HG02623 (cell line): ENCODE measurements at regions not wholly inside any gene's neighbourhood (a gene's known extent, or its start where the extent isn't known, plus 50 kb on each side); places are given as distances from the start of the nearest gene placed in this dataset.

Experiments
- ATAC-seq: cut with Tn5 transposase; IDR thresholded peaks from one replicate; pipeline ENCODE4 v1.9.1; 2021; ENCODE audit warnings: moderate library complexity; ENCODE audit not compliant: unreplicated experiment

DNA sequence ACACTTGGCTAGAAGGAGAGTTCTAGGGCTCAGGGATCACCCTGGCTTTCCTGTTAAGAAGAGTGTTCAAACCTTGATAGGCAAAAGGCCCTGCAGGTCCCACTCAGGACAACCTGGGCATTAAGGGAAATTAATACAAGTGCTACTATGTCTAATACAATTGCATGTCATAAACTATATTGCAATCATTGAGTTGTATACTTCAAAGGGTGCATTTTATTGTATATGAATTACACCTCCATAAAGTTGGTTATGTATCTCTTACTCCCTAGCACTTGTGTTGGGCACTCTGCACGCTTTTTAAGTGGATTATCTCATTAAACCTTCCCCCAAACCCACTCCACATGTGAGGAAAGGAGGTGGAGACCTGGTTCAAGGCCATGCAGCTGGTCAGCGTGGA, 172.1 kb upstream of the GLI2 start:
- no peak for ATAC-seq

DNA sequence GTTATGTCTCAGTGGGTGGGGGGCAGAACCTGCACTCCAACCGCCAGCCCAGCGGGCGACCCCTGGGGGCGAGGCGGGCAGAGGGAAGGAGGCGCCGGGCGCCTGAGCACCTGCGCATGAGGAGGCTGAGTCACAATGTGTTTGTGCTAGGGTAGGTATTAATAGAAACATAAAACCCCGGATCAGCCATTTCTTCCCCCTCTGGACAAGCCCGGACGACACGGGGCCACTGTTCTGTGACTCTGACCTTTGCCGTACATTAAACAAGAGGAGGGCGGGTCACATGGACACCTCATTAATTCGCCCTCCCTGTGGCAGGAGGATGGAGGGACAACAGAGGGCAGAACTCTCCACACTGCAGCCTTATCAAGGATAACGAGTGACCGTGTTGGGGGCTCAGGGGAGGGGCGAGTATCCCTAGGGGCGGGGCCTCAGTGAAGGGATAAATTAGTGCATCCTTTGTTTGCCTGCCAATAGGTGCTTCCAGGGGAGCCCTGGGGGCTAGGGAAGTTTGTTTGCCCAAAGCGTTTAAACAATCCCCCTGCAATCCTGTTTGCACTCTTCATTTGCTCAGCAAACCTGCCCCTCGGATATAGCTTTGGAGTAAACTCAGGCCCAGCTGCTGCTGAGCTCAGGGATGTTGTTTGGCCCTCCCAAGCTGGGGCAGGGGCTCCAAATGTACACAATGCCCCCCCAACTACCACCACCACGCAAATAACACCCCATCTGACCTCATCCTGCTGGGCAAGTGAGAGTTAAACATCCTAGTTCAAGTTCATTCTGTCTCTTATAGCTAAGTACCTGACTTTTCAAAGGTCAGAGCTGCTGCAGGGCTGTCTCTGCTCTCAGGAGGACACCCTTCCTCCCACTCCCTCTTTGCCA, 171.2 kb upstream of the GLI2 start:
- no peak for ATAC-seq

DNA sequence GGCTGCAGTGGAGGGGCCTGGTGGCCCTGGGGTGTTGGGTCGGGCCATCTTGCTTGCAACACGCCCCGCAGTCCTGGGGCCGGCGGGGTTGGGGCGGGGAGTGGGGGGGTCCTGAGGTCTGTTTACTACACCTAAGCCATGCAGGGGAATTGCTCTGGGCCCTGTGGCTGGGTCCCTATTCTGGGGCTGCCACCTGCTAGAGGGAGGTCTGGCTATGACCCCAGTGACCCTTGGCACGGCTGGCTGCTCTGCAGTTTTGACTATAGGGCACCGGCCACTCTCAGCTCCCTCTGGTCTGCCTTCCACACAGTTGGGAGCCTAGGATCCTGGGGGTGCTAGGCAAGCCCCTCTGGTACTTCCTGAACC, 170.6 kb upstream of the GLI2 start:
- no peak for ATAC-seq

DNA sequence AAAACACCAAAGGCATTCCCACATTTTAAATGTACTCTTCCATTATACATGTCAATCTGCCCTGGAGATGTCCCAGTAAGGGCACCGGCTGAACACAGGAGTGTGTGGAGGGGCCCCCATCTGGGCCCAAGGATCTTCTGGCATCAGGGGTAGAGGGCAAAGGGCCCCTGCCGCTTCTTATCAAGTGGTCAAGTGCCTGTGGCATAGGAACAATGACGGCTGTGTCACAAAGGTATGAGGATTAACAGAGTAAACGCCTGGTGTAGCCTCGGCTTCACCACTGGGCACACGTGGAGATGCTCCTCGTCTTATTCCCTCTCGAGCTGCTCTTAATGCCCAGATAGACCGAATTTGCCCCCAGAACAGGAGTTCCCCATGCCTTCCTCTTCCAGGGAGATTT, 169.7 kb upstream of the GLI2 start:
- ATAC-seq, result no peak

DNA sequence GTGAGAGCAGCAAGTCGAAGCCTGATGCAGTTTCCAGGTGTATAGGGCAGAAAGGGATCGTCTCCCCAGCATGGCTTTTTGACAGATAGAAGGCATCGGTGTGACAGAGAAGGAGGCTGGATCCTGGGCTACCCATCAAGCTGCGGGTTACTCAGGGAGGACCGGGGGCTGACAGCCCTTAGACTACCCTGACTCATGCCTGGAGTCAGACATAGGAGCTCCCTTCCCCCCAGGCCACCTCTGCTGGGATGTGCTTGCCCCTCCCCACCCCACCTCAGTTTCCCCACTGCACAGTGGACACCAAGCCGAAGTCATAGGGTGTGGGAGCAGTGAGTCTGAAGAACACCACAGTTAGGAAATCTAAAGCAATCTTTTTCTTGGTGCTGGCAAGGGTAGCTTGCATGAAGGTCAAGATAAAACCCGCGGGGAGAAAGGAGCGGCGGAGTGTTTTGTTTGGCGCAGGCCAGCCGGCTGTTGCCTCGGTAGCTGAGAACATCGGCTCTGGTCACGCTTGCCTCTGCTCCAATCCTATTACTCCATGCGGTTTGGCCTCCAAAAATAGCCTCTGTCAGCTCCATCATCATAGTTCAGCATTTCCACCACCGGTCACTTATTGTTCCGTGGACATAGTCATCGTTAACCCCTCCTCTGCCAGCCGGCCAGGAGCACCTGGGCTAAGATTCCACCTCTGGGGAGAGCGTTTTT, 169.2 kb upstream of the GLI2 start:
- ATAC-seq, result no peak

DNA sequence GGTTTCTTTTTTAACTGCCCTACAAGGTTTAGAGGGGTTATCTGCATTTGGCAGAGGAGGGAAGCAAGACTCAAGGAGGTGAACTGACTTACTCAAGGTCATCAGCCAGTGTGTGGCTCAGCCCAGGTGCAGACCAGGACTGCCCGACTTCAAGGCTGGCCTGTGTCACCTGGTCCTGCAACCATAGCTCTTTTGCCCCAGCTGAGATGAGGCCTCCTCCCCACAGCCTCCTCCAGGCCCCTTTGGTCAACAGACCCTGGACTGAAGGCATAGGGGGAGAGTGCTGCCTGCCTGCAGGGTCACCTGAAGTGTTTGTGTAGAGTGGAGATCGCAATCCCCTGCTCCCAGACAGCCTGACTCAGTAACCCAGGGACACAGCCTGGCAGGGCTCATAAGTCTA, 168.5 kb upstream of the GLI2 start:
- no peak for ATAC-seq

DNA sequence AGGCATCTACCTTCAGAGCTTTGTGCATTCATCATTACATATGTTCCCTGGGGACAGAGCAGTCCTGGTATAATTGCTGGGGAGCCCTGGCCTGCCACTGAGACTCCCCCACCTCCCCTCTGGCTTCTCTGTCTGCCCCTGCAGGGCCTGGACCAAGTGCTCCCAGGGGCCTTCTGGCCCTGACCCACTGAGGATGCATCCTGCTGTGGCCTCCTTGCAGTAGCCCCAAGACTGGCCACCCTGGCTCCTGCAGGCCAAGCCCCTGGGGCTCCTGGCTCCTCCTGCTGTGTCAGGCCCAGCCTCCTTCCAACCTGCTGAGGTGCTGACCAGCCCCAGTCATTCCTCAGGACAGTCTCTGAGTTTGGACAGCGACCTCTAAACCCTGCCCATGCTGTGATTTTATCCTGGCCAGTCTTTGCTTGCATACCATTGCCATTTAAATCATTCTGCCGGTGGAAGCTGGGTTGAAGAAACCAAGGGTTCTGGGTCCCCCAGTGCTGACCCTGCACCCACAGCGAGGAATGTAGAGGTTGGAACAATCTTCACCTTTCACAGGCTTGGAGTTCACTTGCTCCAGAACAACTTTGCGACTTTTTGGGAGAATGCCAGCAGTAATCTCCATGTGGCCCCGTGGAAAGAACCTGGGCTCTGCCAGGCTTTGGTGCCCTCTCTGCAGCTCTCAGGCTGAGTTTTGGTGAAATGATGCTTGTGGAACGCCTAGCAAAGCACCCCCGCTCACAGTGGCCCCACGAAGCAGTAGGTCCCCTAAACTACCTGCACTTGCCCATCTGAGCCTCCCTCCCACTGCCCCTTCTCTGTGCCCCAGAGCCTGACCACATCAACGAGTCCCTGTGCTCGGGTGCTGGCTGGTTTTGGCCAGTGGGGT, 167.3 kb upstream of the GLI2 start:
- no peak for ATAC-seq

DNA sequence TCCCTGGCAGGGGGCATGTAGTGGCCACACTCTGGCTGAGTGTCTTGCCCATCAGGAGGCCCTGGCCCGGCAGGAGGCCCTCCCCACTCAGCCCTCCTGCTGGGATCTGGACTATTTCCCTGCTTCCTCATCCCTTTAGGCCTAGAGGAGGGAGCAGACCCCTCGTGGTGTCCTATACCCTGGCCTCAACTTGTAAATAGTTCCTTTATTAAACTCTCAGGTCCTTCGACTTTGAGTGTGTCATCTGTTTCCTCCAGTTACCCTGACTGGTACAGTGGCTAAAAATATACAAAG, 166.7 kb upstream of the GLI2 start:
- ATAC-seq, result no peak

DNA sequence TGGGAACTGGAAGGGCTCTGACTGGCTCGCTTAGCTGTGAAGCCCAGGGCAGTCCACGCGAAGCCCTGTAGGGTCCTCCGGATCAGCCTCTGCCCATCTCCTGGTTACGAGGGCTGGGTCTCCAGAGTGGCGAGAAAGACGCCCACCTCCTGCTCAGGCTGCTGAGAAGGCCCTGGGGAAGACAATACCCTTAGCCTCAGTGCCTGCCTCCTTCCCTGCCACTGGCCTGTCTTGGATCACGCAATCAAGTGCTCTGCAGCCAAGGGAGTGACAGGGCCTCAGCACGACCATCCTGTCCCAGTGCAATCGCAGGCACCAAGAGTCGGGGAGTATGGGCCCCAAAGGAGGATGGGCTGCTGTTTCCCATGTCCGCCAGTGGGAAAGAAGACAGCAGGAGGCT, 165.7 kb upstream of the GLI2 start:
- no peak for ATAC-seq

DNA sequence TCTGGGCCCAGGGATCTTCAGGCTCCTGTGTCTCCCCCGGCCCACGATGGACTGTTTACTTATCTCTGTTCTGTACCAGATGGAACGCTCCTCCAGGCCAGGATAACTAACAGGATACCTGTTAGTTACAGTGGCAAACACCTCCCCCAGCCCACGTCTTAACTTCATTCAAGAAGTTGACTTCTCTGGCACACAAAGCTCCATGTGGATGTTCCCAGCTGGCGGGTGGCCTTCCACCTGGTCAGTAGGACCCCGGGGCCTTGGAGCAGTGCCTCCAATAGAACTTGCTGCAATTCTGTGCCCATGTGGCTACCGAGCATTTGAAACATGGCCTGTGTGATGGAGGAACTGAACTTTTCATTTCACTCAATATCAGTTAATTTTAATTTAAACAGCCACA, 165.1 kb upstream of the GLI2 start:
- no peak for ATAC-seq

DNA sequence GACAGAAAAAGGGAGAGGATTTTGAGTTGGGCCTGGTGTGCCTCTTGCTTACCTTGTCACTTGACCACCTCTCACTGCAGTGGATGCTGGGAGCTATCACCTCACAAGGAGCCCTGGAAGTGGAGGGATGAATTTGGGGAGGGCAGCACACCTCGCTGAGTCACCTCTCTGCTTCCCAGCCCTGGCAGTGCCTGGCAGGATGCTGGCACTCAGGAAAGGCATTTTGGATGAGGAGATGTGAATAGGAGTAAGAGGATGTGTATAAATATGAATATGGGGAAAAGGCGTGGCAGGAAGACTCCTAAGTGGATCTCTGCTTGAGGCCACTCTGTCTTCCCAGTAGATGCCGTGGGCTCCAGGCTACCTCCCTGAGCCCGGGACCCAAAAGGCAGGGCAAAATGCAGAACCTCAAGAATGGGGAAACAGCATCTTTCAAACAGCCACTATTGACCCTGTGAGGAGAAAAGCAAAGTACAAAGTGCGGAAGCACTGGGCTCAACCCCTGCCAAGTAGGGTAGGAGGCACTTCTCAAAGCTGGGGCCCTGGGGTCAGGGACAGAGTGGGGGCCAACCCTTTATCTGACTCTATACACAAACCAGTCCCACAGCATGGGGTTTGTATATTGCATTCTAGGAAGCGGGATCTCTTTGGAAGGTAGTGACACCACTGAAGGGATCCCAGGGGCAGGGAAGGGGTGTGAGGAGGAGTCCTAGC, 164.5 kb upstream of the GLI2 start:
- ATAC-seq, result no peak

DNA sequence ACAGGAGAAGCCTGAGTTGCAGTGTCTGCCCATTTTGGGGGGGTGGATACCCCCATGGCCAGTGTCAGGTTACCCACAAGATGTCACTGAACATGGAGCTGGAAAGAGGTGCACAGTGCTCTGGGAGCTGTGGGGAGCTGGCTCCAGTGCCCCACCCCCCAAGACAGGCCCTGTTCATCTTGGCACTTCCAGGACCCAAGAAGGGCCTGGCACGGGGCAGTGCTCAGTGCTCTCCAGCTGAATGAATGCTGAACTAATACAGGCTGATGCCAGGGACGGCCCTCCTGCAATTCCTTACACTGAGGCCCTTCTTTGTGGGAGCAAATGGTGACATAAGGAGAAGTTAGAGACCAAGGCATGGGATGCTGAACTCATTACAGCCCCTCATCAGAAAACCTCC, 163.4 kb upstream of the GLI2 start:
- no peak for ATAC-seq

DNA sequence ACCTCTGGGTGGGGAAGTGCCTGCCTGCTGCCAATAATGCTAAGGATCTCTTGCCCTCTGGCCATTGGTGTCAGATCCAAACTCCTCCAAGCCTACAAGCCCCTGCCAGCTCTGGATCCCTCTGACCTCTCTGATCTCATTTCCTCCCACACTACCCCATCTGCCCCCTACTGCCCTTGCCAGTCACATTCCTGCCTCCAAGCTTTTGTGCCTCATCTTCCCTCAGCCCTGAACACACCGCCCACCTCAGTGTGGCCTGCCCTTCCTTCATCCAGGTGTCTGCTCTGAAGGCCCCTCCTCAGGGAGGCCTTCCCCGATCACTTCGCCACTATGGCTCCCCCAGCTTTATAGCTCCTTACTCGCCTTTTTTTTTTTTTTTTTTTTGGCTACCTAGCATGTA, 161.0 kb upstream of the GLI2 start:
- ATAC-seq, result no peak

DNA sequence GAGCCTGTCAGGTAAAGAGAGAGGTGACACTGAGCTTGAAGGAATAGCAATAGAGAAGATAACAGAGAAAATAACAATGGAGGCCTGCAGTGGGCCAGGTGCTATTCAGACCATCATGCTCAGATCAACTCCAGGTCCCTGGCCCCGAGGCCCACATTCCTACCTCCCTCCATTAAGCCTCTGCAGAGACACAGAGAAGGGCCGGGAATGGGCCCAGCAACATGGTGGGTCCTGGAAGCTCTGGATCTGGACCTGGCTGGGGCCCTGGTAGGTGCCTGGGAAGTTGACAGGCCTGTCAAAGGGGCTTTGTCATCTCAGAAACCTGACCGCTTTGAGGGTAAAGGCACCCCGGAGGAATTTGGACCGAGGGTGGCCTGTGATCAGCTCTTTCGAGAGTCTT, 159.7 kb upstream of the GLI2 start:
- ATAC-seq, result no peak

DNA sequence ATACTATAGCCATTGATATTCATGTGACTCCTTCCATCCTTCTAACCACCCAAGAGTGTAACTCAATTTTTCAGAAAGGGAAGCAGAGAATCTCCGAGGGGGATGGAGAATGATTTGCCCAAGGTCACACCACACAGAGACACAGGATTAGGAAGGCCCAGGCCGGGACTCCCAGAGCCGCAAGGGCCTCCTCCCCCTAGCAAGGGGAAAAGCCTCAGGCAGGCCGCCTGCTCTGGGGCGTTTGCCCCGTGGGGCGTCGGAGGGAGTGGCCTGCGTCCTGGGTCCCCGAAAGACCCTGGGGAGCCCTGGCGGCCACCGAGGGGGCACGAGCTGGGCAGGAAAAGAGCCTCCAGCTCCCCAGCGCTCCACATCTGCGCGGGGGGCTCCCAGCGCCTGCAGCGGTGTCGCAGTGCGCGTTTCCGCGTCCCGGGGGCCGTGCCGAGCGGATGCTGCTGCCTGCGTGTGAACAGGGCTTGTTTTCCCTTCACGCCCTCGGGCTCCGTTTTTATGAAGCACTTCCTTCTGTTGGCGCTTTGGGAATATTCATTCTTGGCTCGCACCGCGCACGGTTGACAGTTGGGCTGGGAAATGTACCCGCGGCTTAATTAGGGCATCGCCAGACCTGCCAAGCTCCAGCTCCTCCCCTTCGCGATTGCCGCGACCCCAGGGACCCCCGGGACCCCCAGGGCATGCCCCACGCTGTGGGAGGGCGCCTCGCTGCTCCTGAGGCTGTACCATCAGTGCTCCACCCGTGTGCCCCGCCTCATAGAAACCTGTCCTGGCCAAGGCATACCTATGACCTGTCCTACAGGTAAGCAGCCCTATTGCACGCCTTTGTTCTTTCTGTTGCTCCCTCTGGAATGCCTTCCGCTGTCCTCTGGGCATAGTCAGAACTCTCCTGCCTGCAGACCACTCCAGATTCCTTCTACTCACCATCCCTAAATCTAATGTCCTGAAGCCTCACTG, 158.9 kb upstream of the GLI2 start:
- no peak for ATAC-seq

DNA sequence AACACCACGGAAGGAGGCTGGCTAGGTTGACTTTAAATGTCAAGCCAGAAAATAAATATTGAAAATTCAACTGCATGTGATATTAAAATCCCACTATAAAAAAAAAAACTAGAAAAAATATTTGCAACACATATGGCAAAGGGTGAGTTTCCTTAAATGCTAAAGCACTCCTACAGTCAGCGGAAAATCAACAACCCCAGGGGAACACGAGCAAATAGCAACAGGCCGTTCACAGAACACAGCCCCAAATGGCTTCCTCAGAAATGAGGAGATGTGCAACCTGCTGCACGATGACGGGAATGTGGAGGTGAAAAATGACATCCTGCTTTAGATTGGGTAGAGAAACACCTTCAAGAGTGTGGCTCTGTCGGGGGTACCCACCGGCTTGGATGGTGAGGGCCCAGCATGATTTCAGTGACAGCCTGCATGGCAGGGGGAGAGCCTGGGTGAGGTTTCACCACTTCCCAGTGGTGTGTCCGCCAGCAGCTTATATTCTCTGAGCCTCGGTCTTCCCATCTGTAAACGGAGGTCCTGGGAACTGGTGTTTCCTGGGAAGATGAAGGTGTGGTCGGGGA, 157.9 kb upstream of the GLI2 start:
- ATAC-seq, result no peak

DNA sequence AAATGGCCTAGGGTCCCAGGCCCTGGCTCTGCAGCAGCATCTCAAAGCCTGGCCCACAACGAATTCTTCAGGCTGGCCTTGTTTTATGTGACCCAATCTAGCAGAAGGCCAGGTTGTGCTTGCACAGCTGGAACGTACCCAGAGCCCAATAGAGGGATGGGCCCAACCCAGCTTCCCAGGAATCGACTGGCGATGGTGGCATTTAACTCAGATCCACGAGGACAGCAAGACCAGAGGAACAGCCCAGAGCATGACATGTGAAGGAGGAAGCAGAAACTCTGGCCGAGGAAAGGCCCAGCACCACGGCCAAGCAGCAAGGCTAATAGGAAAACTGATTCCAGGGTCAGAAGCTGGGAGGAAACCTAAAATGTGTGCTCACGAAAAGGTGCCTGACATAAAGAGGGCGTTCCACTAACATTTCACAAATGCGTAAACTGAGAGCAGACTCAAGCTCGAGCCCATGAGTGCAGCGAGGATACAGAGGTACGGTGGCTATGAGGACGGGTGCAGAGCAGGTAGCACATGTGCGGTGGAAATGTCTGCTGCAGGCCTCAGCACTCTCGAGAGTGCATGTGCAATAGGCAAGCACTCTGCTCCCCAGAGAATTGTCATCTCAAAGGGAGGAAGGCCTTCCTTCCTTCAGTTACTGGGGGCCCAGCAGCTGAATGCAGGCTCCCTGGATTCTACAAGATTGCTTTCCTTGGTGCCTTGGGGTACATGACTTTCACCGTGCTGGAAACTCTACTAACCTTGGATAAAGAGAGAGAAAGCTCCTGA, 156.9 kb upstream of the GLI2 start:
- no peak for ATAC-seq

DNA sequence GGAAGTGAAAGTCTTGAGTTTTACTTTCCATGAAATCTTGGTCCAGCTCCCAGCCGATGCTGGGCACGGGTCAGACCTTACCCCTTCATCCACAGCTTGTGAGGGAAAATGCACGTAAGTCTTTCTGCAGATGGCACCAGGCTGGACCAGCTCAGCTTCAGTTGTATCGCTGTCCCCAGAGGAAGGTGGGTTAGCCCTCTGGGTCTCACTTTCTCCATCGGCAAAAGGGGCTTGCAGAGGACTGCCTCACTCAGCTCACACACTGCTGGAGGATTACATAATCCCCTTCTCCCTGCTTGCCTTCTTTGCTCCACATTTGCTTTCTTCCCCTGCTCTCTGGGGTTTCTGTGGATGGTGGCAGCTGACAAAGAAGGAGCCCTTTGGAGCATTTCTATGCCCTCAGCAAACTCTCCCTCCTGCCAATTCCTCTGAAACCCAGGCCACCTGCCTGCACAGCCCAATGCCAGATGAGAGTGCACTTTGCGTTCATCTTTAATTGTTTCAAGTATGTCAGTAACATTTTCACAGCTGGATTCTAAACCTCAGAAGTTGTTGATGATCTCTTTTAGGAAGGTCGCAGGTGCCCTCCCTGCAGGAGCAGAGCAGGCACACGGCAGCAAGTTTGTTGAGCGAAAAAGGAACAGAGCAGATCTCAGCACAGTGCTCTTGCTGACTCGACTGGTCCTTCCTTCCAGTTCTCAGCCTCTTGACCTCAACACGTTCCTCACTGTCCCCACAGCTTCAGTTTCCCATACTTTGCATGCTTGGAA, 155.6 kb upstream of the GLI2 start:
- ATAC-seq, result no peak
